ENCODE measurements at regions not wholly inside any gene's neighbourhood (a gene's known extent, or its start where the extent isn't known, plus 50 kb on each side); places are given as distances from the start of the nearest gene placed in this dataset.

GRCh38 chr2:133814890-133815289 is 246.6 kb upstream of the NCKAP5 start:
- DNase-seq: no peak

DNA sequence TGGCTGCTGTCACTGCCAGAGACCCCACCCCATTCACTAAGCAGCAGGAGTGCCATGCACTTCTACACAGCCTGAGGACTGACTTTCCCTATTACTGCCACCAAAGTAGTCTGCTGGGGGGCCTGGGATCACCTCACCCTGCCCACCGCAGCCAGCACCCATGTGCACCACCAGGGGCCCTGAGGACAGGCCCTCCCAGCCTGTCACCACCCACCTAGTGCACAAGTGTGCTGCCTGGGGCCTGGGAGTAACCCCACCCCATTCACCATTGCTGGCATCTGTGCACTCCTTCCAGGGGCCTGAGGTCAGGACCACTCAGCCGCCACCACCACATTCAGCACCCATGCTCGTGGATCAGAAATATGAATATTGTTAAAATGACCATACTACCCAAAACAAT is 247.8 kb upstream of the NCKAP5 start:
- DNase-seq: no peak

- no peak for DNase-seq
Observed at GRCh38 chr2:133817680-133818566, 249.7 kb upstream of the NCKAP5 start.

DNA sequence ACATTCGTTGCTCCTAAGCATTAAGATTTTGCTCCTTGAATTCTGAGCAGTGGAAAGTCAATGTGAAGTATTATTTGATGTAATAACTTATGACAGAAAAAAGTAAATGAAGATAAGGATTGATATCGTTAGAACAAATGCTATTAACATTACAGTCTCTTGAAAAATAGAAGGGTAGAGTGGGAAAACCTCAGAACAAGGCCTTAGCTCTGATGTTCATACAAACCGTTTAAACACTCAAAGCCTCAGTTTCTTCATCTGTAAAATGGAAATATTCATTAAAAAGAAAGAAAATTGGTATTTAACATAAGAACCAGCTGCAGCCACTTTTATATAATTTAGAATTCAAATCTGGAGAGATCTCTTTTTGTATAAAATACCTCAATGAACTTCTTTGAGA is 250.4 kb upstream of the NCKAP5 start:
- DNase-seq: no peak

GRCh38 chr2:133819906-133820305 is 251.6 kb upstream of the NCKAP5 start:
- DNase-seq: no peak

DNA sequence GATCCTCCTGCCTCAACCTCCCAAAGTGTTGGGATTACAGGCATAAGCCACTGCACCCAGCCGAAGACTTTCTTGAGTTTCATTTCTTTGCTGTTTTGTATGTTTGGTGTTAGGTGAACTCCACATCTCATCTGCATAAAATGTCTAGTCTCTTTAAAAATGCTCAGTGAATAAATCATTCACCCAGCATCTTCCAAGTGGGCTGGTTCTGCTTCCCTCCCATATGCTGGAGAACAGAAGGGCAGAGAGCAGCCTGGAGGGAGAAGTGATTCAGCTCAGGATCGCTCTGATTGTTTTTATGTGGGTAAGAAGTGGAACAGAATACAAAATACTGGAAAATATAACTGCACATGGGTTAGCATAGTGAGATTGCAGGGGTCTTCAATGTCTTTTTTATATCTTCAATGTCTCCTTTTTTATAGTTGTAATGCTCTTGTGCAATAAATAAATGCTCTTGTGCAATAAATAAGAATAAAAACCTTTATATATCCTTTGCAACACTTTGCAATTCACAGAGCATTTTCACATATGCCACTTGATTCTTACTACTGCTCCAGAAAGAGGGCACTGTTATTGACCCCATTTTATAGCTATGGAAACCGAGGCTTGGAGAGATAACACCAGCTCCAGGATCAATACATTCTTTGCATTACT is 253.0 kb upstream of the NCKAP5 start:
- DNase-seq: no peak

GRCh38 chr2:133822517-133823225 is 254.4 kb upstream of the NCKAP5 start:
- DNase-seq: no peak

DNA sequence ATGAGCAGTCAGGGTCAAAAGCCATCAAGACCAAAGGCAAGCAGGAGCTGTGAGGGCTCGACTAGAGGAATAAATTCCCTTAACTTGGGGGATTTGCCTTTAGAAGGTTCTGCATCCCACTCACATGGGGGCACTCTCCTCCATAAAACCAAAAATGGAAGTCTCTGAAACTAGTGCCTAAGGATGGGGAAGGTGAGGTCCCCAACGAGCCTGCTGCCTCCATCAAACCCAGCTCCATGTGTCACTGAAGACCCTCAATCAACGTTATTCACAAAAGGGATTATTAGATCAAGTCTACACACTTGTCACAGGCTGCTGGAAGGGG is 254.9 kb upstream of the NCKAP5 start:
- DNase-seq: no peak

DNA sequence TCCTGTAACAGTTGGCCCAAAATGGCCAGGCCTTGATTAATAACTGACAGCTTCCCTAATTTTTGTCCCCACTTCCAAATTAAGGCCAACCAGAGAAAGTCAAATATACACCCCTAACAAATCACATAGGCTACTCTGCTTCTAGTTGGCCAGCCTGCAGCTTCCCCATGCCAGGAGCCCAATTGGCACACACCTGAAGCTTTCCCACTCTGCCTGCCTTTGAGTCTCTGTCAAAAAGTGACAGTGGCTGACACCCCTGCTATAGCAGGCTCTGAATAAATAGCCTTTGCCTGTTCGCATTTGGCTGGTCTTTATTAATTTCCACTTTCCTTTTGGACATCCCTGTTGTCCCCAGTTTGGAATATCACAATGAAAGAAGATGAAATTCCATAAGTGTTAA is 256.6 kb upstream of the NCKAP5 start:
- DNase-seq: no peak

GRCh38 chr2:133825778-133826177 is 257.5 kb upstream of the NCKAP5 start:
- DNase-seq: no peak

GRCh38 chr2:133828913-133829312 is 260.6 kb upstream of the NCKAP5 start:
- DNase-seq: no peak

- DNase-seq: no peak
Observed at GRCh38 chr2:133829450-133830020, 261.3 kb upstream of the NCKAP5 start.

GRCh38 chr2:133833746-133834145 is 265.5 kb upstream of the NCKAP5 start:
- no peak for DNase-seq

GRCh38 chr2:133835821-133836619 is 267.8 kb upstream of the NCKAP5 start:
- DNase-seq: no peak

GRCh38 chr2:133836691-133837345 is 268.6 kb upstream of the NCKAP5 start:
- no peak for DNase-seq

DNA sequence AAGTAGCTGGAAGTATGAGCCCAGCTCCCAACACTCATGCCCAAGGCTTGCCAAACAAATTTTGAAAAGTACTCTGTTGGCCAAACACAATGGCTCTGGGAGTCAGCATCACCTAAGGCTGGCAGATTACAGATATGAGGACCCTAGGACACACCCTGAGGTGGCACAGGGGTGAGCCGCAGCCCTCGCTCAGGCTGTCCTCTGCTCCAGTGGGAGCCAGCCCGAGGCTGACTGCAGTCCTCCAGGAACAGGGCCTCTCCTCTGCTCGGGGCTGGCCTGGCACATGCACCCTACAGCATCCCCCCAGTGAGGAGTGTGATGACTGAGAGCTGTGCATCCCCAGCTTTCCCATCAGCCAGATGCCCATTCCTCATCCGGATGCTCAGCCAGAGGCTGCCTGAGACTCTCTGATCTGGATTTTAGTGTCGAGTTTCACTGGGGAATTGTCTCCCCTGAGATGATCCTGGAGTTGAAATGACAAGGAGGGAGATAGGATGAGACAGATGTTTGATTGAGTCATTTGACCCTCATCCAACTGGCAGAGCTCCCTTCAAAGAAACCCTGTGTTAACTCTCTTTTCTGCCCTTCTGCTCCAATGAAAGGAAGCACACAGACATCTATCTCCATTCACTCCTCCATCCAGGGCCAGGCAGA is 269.3 kb upstream of the NCKAP5 start:
- DNase-seq: no peak

GRCh38 chr2:133838642-133839365 is 270.5 kb upstream of the NCKAP5 start:
- DNase-seq: no peak

- DNase-seq: no peak
Observed at GRCh38 chr2:133839677-133840076, 271.4 kb upstream of the NCKAP5 start.

DNA sequence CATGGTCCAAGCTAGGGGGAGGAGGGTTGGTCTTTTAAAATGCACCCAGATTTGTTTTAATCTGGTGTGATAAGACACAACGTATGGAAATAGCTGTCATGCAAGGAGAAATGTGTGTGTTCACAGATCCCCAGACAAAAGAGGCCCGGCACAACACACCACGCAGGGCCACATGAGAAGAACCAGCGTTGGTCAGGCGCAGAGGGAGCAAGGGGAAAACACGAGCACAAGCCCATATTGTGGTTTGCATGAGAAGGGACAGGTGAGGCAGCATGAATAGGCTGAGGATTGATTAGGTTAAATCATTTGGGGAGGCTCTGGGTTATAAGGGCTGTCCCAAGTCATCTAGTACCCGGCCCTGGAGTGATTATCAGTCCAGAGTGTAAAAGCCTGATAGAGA is 272.5 kb upstream of the NCKAP5 start:
- no peak for DNase-seq

DNA sequence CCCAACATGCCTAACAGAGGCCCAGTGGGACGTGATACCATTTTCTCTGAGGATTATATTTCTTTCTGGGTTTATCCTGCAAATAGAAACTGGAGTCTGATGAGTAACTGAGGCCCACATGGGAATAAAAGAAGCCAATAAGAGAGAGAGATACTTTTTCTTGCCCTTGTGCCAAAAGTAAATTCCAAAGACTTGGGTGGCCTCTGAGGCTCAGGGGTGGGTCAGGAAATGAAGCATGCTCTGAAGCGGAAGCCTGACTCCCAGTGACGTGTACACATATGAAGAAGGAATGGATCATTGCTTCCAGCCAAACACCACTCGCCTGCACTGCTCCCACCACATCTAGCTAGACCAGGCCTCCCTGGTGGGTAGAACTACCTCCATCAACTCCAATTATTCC is 273.6 kb upstream of the NCKAP5 start:
- DNase-seq: no peak

DNA sequence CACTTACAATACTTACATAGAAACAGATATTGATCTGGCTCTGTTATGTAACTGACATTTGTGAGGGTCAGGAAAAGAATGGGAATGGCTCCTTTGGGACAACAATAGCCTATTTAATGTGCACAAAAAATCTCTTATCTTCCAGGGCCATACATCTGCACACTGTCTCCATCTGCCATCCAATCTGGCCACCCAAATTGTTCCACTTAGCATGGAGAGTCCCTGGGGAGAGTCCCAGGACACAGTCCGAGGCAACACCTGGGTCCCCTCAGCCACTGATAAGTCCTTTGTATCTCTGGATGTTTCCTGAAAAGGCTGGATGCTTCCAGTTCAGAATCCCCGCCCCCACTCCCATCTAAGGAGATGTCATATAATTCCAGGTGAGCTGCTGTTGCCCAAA is 274.2 kb upstream of the NCKAP5 start:
- DNase-seq: no peak
